Vagina (tissue), 2 donors: ENCODE measurements at regions not wholly inside any gene's neighbourhood (a gene's known extent, or its start where the extent isn't known, plus 50 kb on each side); places are given as distances from the start of the nearest gene placed in this dataset.

Experiments
- CTCF ChIP-seq, 3 experiments: fragments of 450-650 bp in 2 of 3; fragments of 200-600 bp in 1 of 3; sonication (generic) in 1 of 3; IDR thresholded peaks; one replicate each; pipeline ENCODE4 v1.5.1; 2017 to 2019; ENCODE audit warnings: antibody characterized with exemption in 3 of 3, mild to moderate bottlenecking in 2 of 3, moderate library complexity in 2 of 3
- POLR2A ChIP-seq, 2 donors: fragments of 450-650 bp; IDR thresholded peaks; one replicate each; pipeline ENCODE4 v1.6.1; 2017; ENCODE audit warnings: antibody characterized with exemption in 2 of 2, mild to moderate bottlenecking in 2 of 2, moderate library complexity in 2 of 2

GRCh38 chr16:60061396-60061795, 1327.3 kb upstream of the GOT2 start:
- TF ChIP-seq POLR2A (IDR thresholded peaks at IDR 0.05) (no peak), CTCF (IDR thresholded peaks at IDR 0.05) (no peak)
